Parathyroid adenoma (tissue), 2 donors: ENCODE measurements at regions not wholly inside any gene's neighbourhood (a gene's known extent, or its start where the extent isn't known, plus 50 kb on each side); places are given as distances from the start of the nearest gene placed in this dataset.

Source experiments
- H2AFZ ChIP-seq: fragments of 300-600 bp; sonication (generic); one replicate; pipeline ENCODE4 v1.7.0; 2017; ENCODE audit warnings: antibody characterized with exemption, mild to moderate bottlenecking
- H3K27ac ChIP-seq: fragments of 300-600 bp; sonication (generic); one replicate; pipeline ENCODE4 v1.7.0; 2017
- H3K27me3 ChIP-seq: fragments of 300-600 bp; sonication (generic); one replicate; pipeline ENCODE4 v1.7.0; 2017; ENCODE audit warnings: low read length; ENCODE audit not compliant: control insufficient read depth, insufficient read depth
- H3K36me3 ChIP-seq: fragments of 300-600 bp; sonication (generic); one replicate; pipeline ENCODE4 v1.7.0; 2017; ENCODE audit warnings: low read length; ENCODE audit not compliant: control insufficient read depth, insufficient read depth
- H3K4me1 ChIP-seq: fragments of 300-600 bp; sonication (generic); one replicate; pipeline ENCODE4 v1.7.0; 2017; ENCODE audit warnings: control low read depth
- H3K4me2 ChIP-seq: fragments of 300-600 bp; sonication (generic); one replicate; pipeline ENCODE4 v1.7.0; 2017; ENCODE audit warnings: low read length
- H3K4me3 ChIP-seq: fragments of 300-600 bp; sonication (generic); one replicate; pipeline ENCODE4 v1.7.0; 2017; ENCODE audit warnings: low read depth, low read length
- H3K79me2 ChIP-seq: fragments of 300-600 bp; sonication (generic); one replicate; pipeline ENCODE4 v1.7.0; 2017; ENCODE audit warnings: control low read depth
- H3K9ac ChIP-seq: fragments of 300-600 bp; sonication (generic); one replicate; pipeline ENCODE4 v1.7.0; 2017; ENCODE audit warnings: mild to moderate bottlenecking
- H3K9me3 ChIP-seq: fragments of 300-600 bp; sonication (generic); one replicate; pipeline ENCODE4 v1.7.0; 2017; ENCODE audit warnings: low read length; ENCODE audit not compliant: control insufficient read depth
- TF ChIP-seq, protein P1 (sequence below): fragments of 300-600 bp; sonication (generic); IDR thresholded peaks from one replicate; pipeline ENCODE4 v1.7.0; 2017; ENCODE audit warnings: antibody characterized with exemption, mild to moderate bottlenecking
- donor health status: primary hyperparathyroidism.

DNA sequence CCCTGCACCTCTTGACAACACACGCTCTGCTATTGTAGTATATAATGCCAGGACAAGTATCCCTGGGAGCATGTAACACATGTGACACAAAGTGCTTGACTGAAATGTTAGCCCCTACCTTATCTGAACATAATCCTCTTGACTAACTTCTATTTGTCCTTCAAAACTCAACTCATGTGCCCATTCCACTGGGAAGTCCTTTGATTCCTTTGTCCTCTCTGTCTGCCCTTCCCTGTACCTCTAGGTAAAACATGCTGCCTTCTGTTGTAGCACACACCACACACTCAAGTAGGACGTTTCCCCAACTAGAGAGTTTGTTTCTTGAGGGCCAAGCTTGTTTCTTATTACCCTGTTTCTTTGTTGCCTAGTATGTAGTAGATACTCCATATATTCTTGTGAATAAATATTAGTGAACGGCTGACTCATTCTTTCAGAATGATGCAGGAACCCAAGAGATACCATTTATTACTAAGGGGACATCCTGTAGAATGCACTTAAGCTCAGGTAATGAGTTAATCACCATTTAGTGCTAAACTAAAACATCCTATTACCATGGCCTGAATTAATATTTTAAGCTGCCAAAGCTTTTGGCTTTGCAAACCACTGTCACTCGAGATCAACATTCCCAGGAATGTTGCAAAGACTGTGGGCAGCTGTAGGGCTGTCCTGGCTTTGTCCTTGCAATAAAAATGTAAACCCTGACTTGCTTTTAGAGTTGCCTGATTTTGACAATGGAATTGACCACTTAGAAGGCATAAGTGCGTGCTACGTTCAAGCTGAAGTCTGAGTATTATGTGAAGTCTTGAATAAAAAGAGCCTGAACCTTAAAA, 313.4 kb downstream of the COG6 start:
- no peaks in the 10 kb centered on the region for H3K9me3 ChIP-seq
- H2AFZ ChIP-seq: no peak overlapping the region
- H3K36me3 ChIP-seq: no peaks in the 10 kb centered on the region
- no peak overlapping the region for H3K4me2 ChIP-seq
- no peak overlapping the region for H3K9ac ChIP-seq
- H3K79me2 ChIP-seq: no peaks in the 10 kb centered on the region
- H3K4me3 ChIP-seq: no peak overlapping the region
- no peak overlapping the region for H3K27ac ChIP-seq
- no peaks in the 10 kb centered on the region for H3K4me1 ChIP-seq
- TF ChIP-seq, protein P1, sequence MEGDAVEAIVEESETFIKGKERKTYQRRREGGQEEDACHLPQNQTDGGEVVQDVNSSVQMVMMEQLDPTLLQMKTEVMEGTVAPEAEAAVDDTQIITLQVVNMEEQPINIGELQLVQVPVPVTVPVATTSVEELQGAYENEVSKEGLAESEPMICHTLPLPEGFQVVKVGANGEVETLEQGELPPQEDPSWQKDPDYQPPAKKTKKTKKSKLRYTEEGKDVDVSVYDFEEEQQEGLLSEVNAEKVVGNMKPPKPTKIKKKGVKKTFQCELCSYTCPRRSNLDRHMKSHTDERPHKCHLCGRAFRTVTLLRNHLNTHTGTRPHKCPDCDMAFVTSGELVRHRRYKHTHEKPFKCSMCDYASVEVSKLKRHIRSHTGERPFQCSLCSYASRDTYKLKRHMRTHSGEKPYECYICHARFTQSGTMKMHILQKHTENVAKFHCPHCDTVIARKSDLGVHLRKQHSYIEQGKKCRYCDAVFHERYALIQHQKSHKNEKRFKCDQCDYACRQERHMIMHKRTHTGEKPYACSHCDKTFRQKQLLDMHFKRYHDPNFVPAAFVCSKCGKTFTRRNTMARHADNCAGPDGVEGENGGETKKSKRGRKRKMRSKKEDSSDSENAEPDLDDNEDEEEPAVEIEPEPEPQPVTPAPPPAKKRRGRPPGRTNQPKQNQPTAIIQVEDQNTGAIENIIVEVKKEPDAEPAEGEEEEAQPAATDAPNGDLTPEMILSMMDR: no peak
- H3K27me3 ChIP-seq: no peaks in the 10 kb centered on the region

GRCh38 chr13:39970177-39970846, 314.9 kb downstream of the COG6 start:
- no peaks in the 10 kb centered on the region for H3K9me3 ChIP-seq
- H3K36me3 ChIP-seq: no peaks in the 10 kb centered on the region

DNA sequence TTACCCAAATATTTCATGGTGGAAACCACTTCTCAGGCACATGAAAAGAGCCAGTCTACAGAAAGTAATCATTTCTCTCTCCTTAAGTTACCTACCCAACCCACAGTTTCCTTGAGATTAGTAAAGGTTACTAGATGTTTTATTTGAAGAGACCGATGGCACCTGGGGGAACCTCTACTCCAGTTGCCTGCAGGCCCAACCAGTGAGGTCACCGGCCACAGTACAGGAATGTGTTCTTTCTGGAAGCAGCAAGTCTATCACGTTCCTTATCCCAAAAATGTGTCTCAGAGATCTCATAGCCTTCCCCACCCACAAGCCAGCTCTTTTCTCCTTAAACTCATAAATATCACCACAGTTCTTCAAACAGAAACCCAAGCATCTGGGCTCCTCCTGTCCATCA, 316.1 kb downstream of the COG6 start:
- Histone ChIP-seq H3K4me1 (no peaks in the 10 kb centered on the region), H3K27me3 (no peaks in the 10 kb centered on the region), H2AFZ (no peak overlapping the region), H3K4me2 (no peak overlapping the region), H3K9me3 (no peaks in the 10 kb centered on the region), H3K27ac (no peak overlapping the region), H3K4me3 (no peak overlapping the region), H3K36me3 (no peaks in the 10 kb centered on the region), H3K79me2 (no peaks in the 10 kb centered on the region), H3K9ac (no peak overlapping the region)
- TF ChIP-seq, protein P1: no peak

More at GRCh38 chr13:39970177-39970846, 314.9 kb downstream of the COG6 start:
- H3K4me3 ChIP-seq: no peak overlapping the region
- H2AFZ ChIP-seq: no peak overlapping the region
- no peaks in the 10 kb centered on the region for H3K27me3 ChIP-seq
- H3K4me2 ChIP-seq: no peak overlapping the region
- no peak overlapping the region for H3K9ac ChIP-seq
- H3K79me2 ChIP-seq: no peaks in the 10 kb centered on the region
- no peak overlapping the region for H3K27ac ChIP-seq
- TF ChIP-seq, protein P1: no peak
- no peaks in the 10 kb centered on the region for H3K4me1 ChIP-seq

DNA sequence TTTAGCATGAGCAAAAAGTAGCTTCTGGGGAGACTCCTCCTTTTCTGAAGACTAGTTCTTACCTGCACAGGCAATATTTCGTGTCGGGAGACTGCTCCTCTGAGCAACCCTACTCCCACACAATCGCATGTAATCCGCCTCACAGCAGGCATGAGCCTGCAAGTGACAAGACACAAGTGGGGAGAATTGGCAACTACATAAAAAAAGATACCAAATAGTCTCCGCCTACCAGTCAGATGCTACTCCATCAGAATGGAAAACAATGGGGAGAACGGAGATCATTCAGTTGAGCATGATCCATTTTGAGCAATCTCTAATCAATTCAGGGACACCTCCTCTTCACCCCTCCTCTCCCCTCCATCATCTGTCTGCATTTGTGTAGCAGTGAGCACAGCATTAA, 321.0 kb downstream of the COG6 start:
- no peaks in the 10 kb centered on the region for H3K27me3 ChIP-seq
- H3K9me3 ChIP-seq: no peaks in the 10 kb centered on the region
- H3K9ac ChIP-seq: no peak overlapping the region
- H3K36me3 ChIP-seq: no peaks in the 10 kb centered on the region
- no peak overlapping the region for H3K4me3 ChIP-seq
- TF ChIP-seq, protein P1: no peak
- H3K4me1 ChIP-seq: no peaks in the 10 kb centered on the region
- H2AFZ ChIP-seq: no peak overlapping the region
- no peak overlapping the region for H3K27ac ChIP-seq
- no peak overlapping the region for H3K4me2 ChIP-seq
- no peaks in the 10 kb centered on the region for H3K79me2 ChIP-seq
